HuH-7.5 (cell line): ENCODE measurements at regions not wholly inside any gene's neighbourhood (a gene's known extent, or its start where the extent isn't known, plus 50 kb on each side); places are given as distances from the start of the nearest gene placed in this dataset.

Experiments used
- DNase-seq: peaks from one replicate; pipeline ENCODE4 v3.0.0; 2011; ENCODE audit warnings: low spot score

DNA sequence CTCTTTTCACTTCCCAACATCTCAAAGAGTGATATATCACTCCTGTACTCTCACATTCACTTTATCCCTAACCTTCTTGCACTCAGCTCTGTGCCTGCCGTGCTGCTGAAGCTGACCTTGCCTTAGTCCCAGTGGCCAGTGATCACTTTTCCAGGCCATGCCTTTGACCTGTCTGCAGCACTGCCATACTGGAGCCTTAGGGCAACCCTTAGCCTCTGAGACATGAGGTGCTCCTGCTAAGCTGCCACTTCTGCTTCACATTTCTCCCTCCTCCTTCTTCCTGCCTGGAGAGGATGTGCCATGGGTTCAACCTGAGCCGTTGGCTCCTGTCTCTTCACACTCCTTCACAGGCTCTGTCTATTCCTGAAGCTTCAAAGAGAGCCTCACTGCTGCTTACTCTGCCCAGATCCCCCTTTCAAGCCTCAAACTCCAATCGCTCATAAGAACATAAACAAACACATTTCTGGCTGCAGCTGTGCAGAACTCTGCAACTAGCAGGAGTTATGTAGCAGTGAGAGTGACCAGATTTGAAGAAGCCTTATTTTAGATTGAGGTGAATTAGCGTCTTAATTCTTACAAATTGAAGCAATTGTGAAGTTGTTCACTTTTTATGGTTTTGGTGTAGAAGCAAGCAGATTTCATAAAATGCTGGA is 716.2 kb upstream of the FANCL start:
- DNase-seq = no peak

GRCh38 chr2:58954880-58955385 is 713.8 kb upstream of the FANCL start:
- no peak for DNase-seq

- DNase-seq = no peak
These were observed 710.6 kb upstream of the FANCL start for GRCh38 chr2:58951722-58952121.

- DNase-seq = no peak
These were observed 709.8 kb upstream of the FANCL start for GRCh38 chr2:58950795-58951462.

DNA sequence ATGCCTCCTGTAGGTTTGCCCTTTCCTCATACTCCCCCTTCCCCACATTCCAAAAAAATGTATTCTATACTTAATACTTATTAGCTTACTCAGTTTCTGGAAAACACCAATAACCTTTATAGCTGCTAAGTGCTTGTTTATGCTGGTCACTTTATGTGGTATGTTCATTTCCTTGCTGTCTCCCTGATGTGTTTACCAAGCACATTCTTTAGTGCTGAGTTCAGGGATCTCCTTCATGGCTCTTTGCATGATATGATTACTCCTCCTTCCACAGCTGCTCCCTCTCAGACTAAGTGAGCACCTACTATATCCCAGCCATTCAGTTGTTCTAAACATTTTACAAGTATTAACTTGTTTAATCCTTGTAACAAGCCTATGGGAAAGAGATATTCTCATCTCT is 698.3 kb upstream of the FANCL start:
- no peak for DNase-seq

DNA sequence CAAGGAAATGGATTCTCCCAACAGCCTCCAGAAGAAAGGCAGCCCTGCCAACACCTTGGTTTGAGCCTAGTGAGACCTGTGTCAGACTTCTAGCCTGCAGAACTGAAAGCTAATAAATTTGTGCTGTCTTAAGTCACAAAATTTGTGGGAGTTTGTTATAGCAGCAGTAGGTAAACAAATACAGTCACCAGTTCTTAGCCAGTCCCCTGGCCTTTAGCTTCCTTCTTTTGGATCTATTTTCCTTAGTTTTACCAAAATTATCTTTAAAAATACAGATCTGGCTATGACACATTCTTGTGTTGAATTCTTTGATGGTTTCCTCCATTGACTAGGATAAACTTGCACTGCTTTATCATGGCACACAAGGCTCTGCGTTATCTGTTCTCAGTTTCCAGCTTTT is 697.9 kb upstream of the FANCL start:
- no peak for DNase-seq

DNA sequence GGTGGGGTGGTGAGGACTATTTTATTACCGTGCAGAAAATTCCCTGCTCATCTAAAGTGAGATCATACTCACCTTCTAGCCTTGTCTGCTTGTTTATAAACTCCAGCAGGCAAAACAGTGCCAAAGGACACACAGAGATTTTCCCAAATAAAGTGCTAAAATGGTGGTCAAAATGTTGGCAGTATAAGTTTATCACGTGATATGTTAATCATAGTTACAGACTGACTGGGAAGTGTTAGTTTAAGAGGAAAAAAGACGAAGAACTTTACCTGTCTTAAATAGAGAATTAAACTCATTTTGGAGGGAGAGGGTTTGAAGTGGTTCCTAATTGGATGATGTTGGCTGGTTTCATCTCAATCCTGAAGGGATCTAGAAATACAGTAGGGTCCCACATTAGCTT is 691.7 kb upstream of the FANCL start:
- DNase-seq = no peak

DNA sequence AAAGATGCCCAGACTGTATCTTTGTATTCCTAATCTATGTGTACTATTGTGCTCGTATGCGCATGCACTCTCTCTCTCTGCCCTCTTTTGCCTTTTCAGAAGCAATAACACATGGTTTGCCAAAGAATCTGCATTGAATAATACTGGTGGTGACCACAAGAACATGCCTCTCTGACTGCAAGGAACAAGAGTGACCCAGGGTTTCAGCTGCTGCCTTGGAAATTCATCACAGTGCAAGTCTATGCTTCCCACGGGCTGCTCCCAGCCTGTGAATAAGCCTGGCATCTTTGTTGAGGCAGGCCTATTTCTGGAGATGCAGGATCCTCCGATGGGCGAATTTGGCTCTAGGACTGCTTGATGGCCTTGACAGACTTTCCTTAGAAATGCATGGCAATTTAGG is 689.4 kb upstream of the FANCL start:
- no peak for DNase-seq

- no peak for DNase-seq
These were observed 687.8 kb upstream of the FANCL start for GRCh38 chr2:58928973-58929372.

DNA sequence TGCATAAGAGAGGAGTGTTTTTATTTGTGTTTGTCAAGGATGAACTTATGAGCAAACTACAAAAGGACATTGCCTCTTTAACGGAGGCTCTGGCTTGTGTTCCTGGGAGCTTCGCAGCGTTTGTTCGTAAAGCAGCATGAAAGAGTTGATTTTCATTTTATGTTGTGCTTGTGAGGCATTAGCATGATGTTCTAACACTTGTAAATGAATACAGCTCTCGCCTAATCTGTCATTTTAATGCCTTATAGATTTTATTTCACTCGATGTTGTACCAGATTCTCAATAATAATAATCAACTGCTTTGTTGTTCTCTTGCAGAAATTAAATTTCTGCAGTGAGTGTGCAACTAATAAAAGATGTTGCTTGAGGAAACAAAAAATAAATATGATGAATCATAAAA is 687.3 kb upstream of the FANCL start:
- DNase-seq = no peak

GRCh38 chr2:58926112-58926511 is 685.0 kb upstream of the FANCL start:
- no peak for DNase-seq

DNA sequence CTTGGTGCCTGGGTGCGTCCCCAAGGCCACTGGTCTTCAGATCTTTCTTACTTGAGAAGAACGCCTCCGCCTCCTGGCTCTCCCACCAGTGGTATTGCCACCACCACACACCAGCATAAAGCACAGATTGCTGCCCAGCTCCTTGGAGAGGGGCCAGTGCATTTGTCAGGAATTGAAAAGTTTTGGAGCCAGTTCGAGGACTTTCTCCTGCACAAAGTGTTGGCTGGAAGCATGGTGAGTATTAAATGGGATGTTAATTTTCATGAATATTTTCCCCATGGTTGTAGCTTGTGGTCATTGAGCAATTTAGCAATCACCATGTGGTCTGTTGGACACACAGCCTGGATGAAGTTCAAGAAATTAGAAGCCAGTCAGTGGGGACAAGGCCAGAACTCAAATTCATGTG is 684.6 kb upstream of the FANCL start:
- DNase-seq = no peak

DNA sequence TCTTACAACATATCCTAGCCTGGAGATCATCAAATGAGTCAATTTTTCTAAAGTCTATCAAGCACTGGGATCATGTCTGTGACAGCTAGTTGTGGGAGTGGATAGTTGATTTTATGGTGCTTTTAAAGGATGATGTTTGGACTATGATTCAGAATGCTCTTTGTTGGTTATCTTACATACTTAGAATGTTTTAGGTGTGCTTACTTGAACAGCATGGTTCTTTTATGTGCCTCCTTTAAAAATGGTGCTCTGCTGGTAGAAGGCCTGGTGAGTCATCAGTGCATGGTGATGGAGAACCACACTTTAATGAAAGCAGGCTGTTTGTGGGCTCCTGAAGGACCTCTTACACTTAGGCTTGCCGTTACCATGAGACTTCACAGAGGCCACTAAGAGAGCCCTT is 682.7 kb upstream of the FANCL start:
- DNase-seq = no peak

GRCh38 chr2:58922245-58922644 is 681.1 kb upstream of the FANCL start:
- no peak for DNase-seq

- no peak for DNase-seq
These were observed 680.6 kb upstream of the FANCL start for GRCh38 chr2:58921676-58922075.

DNA sequence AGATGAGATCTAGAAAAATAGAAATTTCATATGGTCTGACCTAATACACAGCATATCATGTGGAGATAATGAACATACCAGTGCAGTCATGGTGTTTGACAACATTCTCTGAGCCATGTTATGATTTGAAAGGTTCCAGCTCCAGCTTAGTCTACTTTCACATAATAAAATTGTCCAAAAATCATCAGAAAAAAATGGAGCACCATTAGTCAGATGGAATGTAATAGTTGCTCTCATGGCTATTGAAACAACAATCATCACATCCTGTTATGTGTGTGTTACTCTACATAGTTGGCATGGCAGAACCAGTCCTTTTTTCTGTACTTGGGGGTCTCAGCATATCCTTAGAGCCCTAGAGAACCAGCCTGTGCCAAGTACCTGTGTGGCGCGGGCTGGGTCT is 678.9 kb upstream of the FANCL start:
- no peak for DNase-seq

GRCh38 chr2:58919316-58919715 is 678.2 kb upstream of the FANCL start:
- DNase-seq = no peak

- DNase-seq = no peak
These were observed 677.0 kb upstream of the FANCL start for GRCh38 chr2:58918141-58918540.

DNA sequence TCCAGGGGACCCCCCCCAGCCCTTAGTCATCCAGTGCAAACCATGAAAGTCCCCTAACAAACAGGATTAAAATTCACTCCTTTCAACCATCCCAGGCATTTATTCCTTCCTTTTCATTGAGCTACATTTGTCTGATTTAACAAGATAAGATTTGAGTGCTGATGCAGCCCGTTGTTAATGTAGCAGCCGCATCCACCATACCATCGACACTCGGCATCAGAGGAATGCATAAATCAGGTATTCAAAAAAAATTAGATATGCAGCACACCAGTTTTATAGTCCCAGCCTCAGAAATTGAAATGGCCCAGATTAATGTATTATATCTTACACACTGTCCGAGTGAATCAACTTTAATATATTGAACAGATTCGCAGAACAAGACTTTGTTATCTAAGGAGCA is 676.5 kb upstream of the FANCL start:
- no peak for DNase-seq

- DNase-seq = no peak
These were observed 674.9 kb upstream of the FANCL start for GRCh38 chr2:58916063-58916462.

- DNase-seq = no peak
These were observed 673.8 kb upstream of the FANCL start for GRCh38 chr2:58914733-58915505.

DNA sequence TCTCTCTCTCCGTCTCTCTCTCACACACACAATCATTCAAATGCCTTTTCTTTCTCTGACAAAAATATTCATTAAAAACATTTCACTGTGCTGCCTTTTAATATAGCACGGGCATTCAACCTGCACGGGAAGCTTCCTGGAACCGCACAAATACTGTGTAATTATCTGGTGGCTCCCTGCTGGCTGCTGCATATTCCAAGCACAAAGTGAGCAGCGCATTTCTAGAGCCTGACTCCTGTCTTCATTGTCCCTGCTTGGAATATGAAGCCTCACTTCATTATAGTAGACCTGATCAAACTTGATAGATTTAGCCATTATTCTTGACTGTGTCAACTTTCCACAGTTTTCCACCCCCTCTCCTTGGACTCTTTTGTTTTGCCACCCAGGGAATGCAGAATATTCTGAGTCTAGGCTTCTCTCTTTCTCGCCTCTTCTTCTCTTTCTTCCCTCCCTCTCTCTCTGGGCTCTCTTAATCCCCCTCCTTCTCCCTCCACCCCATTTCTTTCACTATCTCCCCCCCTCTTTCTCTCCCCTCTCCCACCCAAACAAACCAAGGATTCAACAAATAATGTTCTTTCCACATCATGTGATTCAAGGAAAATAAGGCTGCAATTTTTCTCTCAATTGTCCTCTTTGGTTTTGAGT is 672.1 kb upstream of the FANCL start:
- DNase-seq = no peak

DNA sequence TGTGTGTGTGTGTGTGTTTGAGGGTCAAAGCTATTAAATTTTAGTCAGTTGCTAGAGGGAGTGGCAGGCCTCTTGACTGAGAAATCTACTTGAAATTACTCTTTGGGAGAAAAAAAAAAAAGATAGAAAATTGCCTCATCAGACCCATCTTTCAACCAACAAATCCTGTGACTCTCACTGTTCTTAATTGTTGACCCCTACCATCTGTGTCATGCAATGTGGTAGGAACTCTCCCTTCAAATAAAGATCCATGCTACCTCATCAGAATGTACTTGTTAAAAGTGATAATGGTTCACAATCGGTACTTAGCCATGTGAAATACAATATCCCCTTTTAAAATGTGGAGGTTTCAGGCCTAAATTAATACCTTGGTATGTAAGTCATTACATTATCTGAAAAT is 670.8 kb upstream of the FANCL start:
- no peak for DNase-seq
